ENCODE measurements at regions not wholly inside any gene's neighbourhood (a gene's known extent, or its start where the extent isn't known, plus 50 kb on each side); places are given as distances from the start of the nearest gene placed in this dataset.

- DNase-seq (ENCODE audit: low read depth in 1 of 2, low spot score in 1 of 2) = no peak
These were observed 671.2 kb downstream of the PCDH18 start for GRCh38 chr4:136861091-136861490.

- DNase-seq (ENCODE audit: low read depth in 1 of 2, low spot score in 1 of 2) = no peak
These were observed 673.4 kb downstream of the PCDH18 start for GRCh38 chr4:136858903-136859302.

GRCh38 chr4:136855886-136856285, 676.4 kb downstream of the PCDH18 start:
- no peak for DNase-seq (ENCODE audit: low read depth in 1 of 2, low spot score in 1 of 2)

- DNase-seq (ENCODE audit: low read depth in 1 of 2, low spot score in 1 of 2) = no peak
These were observed 681.8 kb downstream of the PCDH18 start for GRCh38 chr4:136850446-136850845.

GRCh38 chr4:136847881-136848621, 684.2 kb downstream of the PCDH18 start:
- DNase-seq (ENCODE audit: low read depth in 1 of 2, low spot score in 1 of 2) = no peak

GRCh38 chr4:136841526-136841925, 690.8 kb downstream of the PCDH18 start:
- DNase-seq (ENCODE audit: low read depth in 1 of 2, low spot score in 1 of 2) = no peak

GRCh38 chr4:136838607-136839006, 693.7 kb downstream of the PCDH18 start:
- DNase-seq (ENCODE audit: low read depth in 1 of 2, low spot score in 1 of 2) = no peak

- DNase-seq (ENCODE audit: low read depth in 1 of 2, low spot score in 1 of 2) = no peak
These were observed 700.7 kb downstream of the PCDH18 start for GRCh38 chr4:136831553-136831952.

GRCh38 chr4:136829280-136829679, 703.0 kb downstream of the PCDH18 start:
- no peak for DNase-seq (ENCODE audit: low read depth in 1 of 2, low spot score in 1 of 2)

- DNase-seq (ENCODE audit: low read depth in 1 of 2, low spot score in 1 of 2) = no peak
These were observed 709.3 kb downstream of the PCDH18 start for GRCh38 chr4:136823020-136823419.

GRCh38 chr4:136818811-136819330, 713.4 kb downstream of the PCDH18 start:
- no peak for DNase-seq (ENCODE audit: low read depth in 1 of 2, low spot score in 1 of 2)

GRCh38 chr4:136812100-136812880, 720.0 kb downstream of the PCDH18 start:
- DNase-seq (ENCODE audit: low read depth in 1 of 2, low spot score in 1 of 2) = no peak

- no peak for DNase-seq (ENCODE audit: low read depth in 1 of 2, low spot score in 1 of 2)
These were observed 720.7 kb downstream of the PCDH18 start for GRCh38 chr4:136811496-136812077.

- no peak for DNase-seq (ENCODE audit: low read depth in 1 of 2, low spot score in 1 of 2)
These were observed 721.7 kb downstream of the PCDH18 start for GRCh38 chr4:136810626-136811025.

GRCh38 chr4:136806844-136807243, 725.5 kb downstream of the PCDH18 start:
- DNase-seq (ENCODE audit: low read depth in 1 of 2, low spot score in 1 of 2) = no peak

GRCh38 chr4:136805617-136806016, 726.7 kb downstream of the PCDH18 start:
- no peak for DNase-seq (ENCODE audit: low read depth in 1 of 2, low spot score in 1 of 2)

GRCh38 chr4:136803433-136803832, 728.9 kb downstream of the PCDH18 start:
- DNase-seq (ENCODE audit: low read depth in 1 of 2, low spot score in 1 of 2) = no peak

GRCh38 chr4:136800248-136800647, 732.0 kb downstream of the PCDH18 start:
- DNase-seq (ENCODE audit: low read depth in 1 of 2, low spot score in 1 of 2) = no peak

- DNase-seq (ENCODE audit: low read depth in 1 of 2, low spot score in 1 of 2) = no peak
These were observed 735.3 kb downstream of the PCDH18 start for GRCh38 chr4:136796953-136797352.

GRCh38 chr4:136793848-136794247, 738.4 kb downstream of the PCDH18 start:
- no peak for DNase-seq (ENCODE audit: low read depth in 1 of 2, low spot score in 1 of 2)

- DNase-seq (ENCODE audit: low read depth in 1 of 2, low spot score in 1 of 2) = no peak
These were observed 748.0 kb downstream of the PCDH18 start for GRCh38 chr4:136784326-136784725.

- DNase-seq (ENCODE audit: low read depth in 1 of 2, low spot score in 1 of 2) = no peak
These were observed 762.6 kb downstream of the PCDH18 start for GRCh38 chr4:136769717-136770116.

Measured in activated CD4-positive, alpha-beta T cell treated with anti-CD3 and anti-CD28 coated beads, Interleukin-2, amount 50 U/mL, for 24 hours (primary cell).